22Rv1 (cell line): ENCODE measurements at regions not wholly inside any gene's neighbourhood (a gene's known extent, or its start where the extent isn't known, plus 50 kb on each side); places are given as distances from the start of the nearest gene placed in this dataset.

Experiments
- H3K27ac ChIP-seq: fragments of 450-650 bp; 2 replicates; pipeline ENCODE4 v1.5.1; 2017
- CTCF ChIP-seq: fragments of 450-650 bp; IDR thresholded peaks from 2 replicates; pipeline ENCODE4 v1.5.1; 2017; ENCODE audit warnings: mild to moderate bottlenecking
- ZFX ChIP-seq: fragments of 450-650 bp; IDR thresholded peaks from 2 replicates; pipeline ENCODE4 v1.6.1; 2017; ENCODE audit warnings: antibody characterized with exemption, borderline replicate concordance

GRCh38 chr4:157898836-157899605 lies 273.8 kb downstream of the GASK1B start:
- no peak overlapping the region for H3K27ac ChIP-seq
- TF ChIP-seq CTCF (no peak), ZFX (no peak)

GRCh38 chr4:157897855-157898370 lies 274.9 kb downstream of the GASK1B start:
- TF ChIP-seq ZFX (no peak), CTCF (no peak)
- no peak overlapping the region for H3K27ac ChIP-seq

GRCh38 chr4:157896726-157897125 lies 276.1 kb downstream of the GASK1B start:
- TF ChIP-seq CTCF (no peak), ZFX (no peak)

GRCh38 chr4:157895205-157895604 lies 277.6 kb downstream of the GASK1B start:
- TF ChIP-seq ZFX, result no peak
- no peak for TF ChIP-seq CTCF

More at GRCh38 chr4:157896726-157897125, 276.1 kb downstream of the GASK1B start:
- no peak overlapping the region for H3K27ac ChIP-seq

GRCh38 chr4:157889788-157890187 lies 283.0 kb downstream of the GASK1B start:
- H3K27ac ChIP-seq, result no peak overlapping the region
- TF ChIP-seq CTCF (no peak), ZFX (no peak)

More at GRCh38 chr4:157895205-157895604, 277.6 kb downstream of the GASK1B start:
- no peak overlapping the region for H3K27ac ChIP-seq

- H3K27ac ChIP-seq, result no peak overlapping the region
- TF ChIP-seq CTCF (no peak), ZFX (no peak)
These were observed 284.5 kb downstream of the GASK1B start for GRCh38 chr4:157888281-157888680.

GRCh38 chr4:157887316-157887715 lies 285.5 kb downstream of the GASK1B start:
- TF ChIP-seq CTCF, result no peak
- no peak for TF ChIP-seq ZFX
- H3K27ac ChIP-seq, result no peak overlapping the region
